OCI-LY7 (cell line): ENCODE measurements at regions not wholly inside any gene's neighbourhood (a gene's known extent, or its start where the extent isn't known, plus 50 kb on each side); places are given as distances from the start of the nearest gene placed in this dataset.

Experiments used
- BruUV-seq: library from RNA; stranded (reverse); fragments of 400-500 nt; replicated peaks from 2 replicates; lab custom pipeline; 2021; lab: Mats Ljungman, UMichigan
- CTCF ChIA-PET: fragments of 300-600 bp; sonication (Branson Sonifier 250); formaldehyde crosslinking; loops from one replicate; lab custom pipeline; 2022; ENCODE audit warnings: antibody characterized with exemption; ENCODE audit not compliant: unreplicated experiment; lab: Charles Lee
- POLR2A ChIA-PET: fragments of 300-600 bp; sonication (Branson Sonifier 250); formaldehyde crosslinking; loops from one replicate; lab custom pipeline; 2022; ENCODE audit warnings: antibody characterized with exemption; lab: Charles Lee
- DNase-seq: peaks from one replicate; pipeline ENCODE4 v3.0.0-alpha.2; 2015; ENCODE audit warnings: low spot score
- H2AFZ ChIP-seq: fragments of 200-600 bp; sonication (generic), shearing (Covaris generic); 2 replicates; pipeline ENCODE4 v1.6.1; 2014; ENCODE audit warnings: mild to moderate bottlenecking, antibody characterized with exemption, low read length, moderate library complexity
- H3K27ac ChIP-seq: fragments of 200-600 bp; sonication (generic); 2 replicates; pipeline ENCODE4 v1.5.1; 2014; ENCODE audit warnings: mixed run types, low read depth, mild to moderate bottlenecking, moderate library complexity, low read length, inconsistent platforms; ENCODE audit not compliant: poor library complexity, severe bottlenecking
- H3K36me3 ChIP-seq: fragments of 200-600 bp; sonication (generic); 2 replicates; pipeline ENCODE4 v1.6.1; 2014; ENCODE audit warnings: mild to moderate bottlenecking, antibody characterized with exemption, low read length, moderate library complexity, mixed read lengths; ENCODE audit not compliant: insufficient read depth
- H3K4me1 ChIP-seq: fragments of 200-600 bp; sonication (generic); 2 replicates; pipeline ENCODE4 v1.5.1; 2014; ENCODE audit warnings: mild to moderate bottlenecking, low read length; ENCODE audit not compliant: insufficient read depth, poor library complexity, severe bottlenecking
- H3K4me2 ChIP-seq: fragments of 200-600 bp; sonication (generic); 2 replicates; pipeline ENCODE4 v1.6.1; 2014; ENCODE audit warnings: mild to moderate bottlenecking, low read length
- H3K4me3 ChIP-seq: fragments of 200-600 bp; sonication (generic); 2 replicates; pipeline ENCODE4 v1.5.1; 2014; ENCODE audit warnings: mild to moderate bottlenecking, low read depth, low read length; ENCODE audit not compliant: poor library complexity, severe bottlenecking
- H3K79me2 ChIP-seq: fragments of 200-600 bp; sonication (generic); 2 replicates; pipeline ENCODE4 v1.6.1; 2016; ENCODE audit warnings: low read depth, mild to moderate bottlenecking, low read length, moderate library complexity, mixed read lengths; ENCODE audit not compliant: insufficient read depth
- H3K9me2 ChIP-seq: fragments of 200-600 bp; sonication (generic); 2 replicates; pipeline ENCODE4 v1.6.1; 2016; ENCODE audit warnings: mild to moderate bottlenecking, low read length, mixed read lengths; ENCODE audit not compliant: insufficient read depth
- H3K9me3 ChIP-seq: fragments of 200-600 bp; sonication (generic); 2 replicates; pipeline ENCODE4 v1.6.1; 2014; ENCODE audit warnings: mild to moderate bottlenecking, mixed run types, low read length, mixed read lengths
- H4K20me1 ChIP-seq: fragments of 200-600 bp; sonication (generic); 2 replicates; pipeline ENCODE4 v1.6.1; 2014; ENCODE audit warnings: mild to moderate bottlenecking, antibody characterized with exemption, low read length, moderate library complexity, mixed read lengths; ENCODE audit not compliant: insufficient read depth
- CTCF ChIP-seq: fragments of 200-600 bp; sonication (generic); conservative IDR thresholded peaks from 2 replicates; pipeline ENCODE4 v1.5.1; 2014; ENCODE audit warnings: mild to moderate bottlenecking, antibody characterized with exemption, low read length, moderate library complexity, mixed read lengths
- EZH2phosphoT487 ChIP-seq: fragments of 200-600 bp; sonication (generic); IDR thresholded peaks from 2 replicates; pipeline ENCODE4 v1.6.1; 2018; ENCODE audit warnings: low read depth, borderline replicate concordance, mild to moderate bottlenecking, mixed run types, antibody characterized with exemption, low read length, moderate library complexity, mixed read lengths
- intact Hi-C: fragments of 100-400 bp; cut with micrococcal nuclease; formaldehyde crosslinking; loops from one replicate; pipeline ENCODE4 v1.10.0; 2022; ENCODE audit not compliant: unreplicated experiment

- intact Hi-C loops: no loop called here
- no peak for DNase-seq
- ChIA-PET CTCF (no interaction called here), POLR2A (no interaction called here)
- H3K27ac ChIP-seq: no peak overlapping the region
- no peaks in the 10 kb centered on the region for H3K36me3 ChIP-seq
- H3K9me2 ChIP-seq: no peaks in the 10 kb centered on the region
- no peaks in the 10 kb centered on the region for H3K79me2 ChIP-seq
- TF ChIP-seq CTCF (no peak), EZH2phosphoT487 (no peak)
- no peak overlapping the region for H2AFZ ChIP-seq
- H4K20me1 ChIP-seq: no peaks in the 10 kb centered on the region
- H3K4me3 ChIP-seq: no peak overlapping the region
- BruUV-seq: no TSS peak
- H3K4me2 ChIP-seq: no peak overlapping the region
- H3K9me3 ChIP-seq: no peaks in the 10 kb centered on the region
- no peaks in the 10 kb centered on the region for H3K4me1 ChIP-seq
Observed at GRCh38 chr14:106039400-106039799, 513.0 kb downstream of the TMEM121 start.

GRCh38 chr14:106044515-106044914, 518.1 kb downstream of the TMEM121 start:
- intact Hi-C loops: no loop called here
- Histone ChIP-seq H2AFZ (no peak overlapping the region), H3K79me2 (no peaks in the 10 kb centered on the region), H3K9me3 (no peaks in the 10 kb centered on the region), H4K20me1 (no peaks in the 10 kb centered on the region), H3K4me1 (no peaks in the 10 kb centered on the region), H3K36me3 (no peaks in the 10 kb centered on the region), H3K9me2 (no peaks in the 10 kb centered on the region), H3K27ac (no peak overlapping the region), H3K4me3 (no peak overlapping the region), H3K4me2 (no peak overlapping the region)
- ChIA-PET POLR2A (no interaction called here), CTCF (no interaction called here)
- BruUV-seq: no TSS peak
- TF ChIP-seq EZH2phosphoT487 (no peak), CTCF (no peak)
- no peak for DNase-seq

- Histone ChIP-seq H3K9me2 (no peaks in the 10 kb centered on the region), H3K36me3 (no peaks in the 10 kb centered on the region), H3K9me3 (no peaks in the 10 kb centered on the region), H3K79me2 (no peaks in the 10 kb centered on the region), H4K20me1 (no peaks in the 10 kb centered on the region), H3K4me3 (no peak overlapping the region), H2AFZ (no peak overlapping the region), H3K4me2 (no peak overlapping the region), H3K27ac (no peak overlapping the region), H3K4me1 (no peaks in the 10 kb centered on the region)
- ChIA-PET CTCF (no interaction called here), POLR2A (no interaction called here)
- intact Hi-C loops: no loop called here
- DNase-seq: no peak
- BruUV-seq: no TSS peak
- TF ChIP-seq EZH2phosphoT487: no peak
- TF ChIP-seq CTCF: no peak
Observed at GRCh38 chr14:106044949-106045596, 518.7 kb downstream of the TMEM121 start.
